K562 (cell line): ENCODE measurements at regions not wholly inside any gene's neighbourhood (a gene's known extent, or its start where the extent isn't known, plus 50 kb on each side); places are given as distances from the start of the nearest gene placed in this dataset.

ENCODE experiments used
- ATAC-seq: fragments of 200-7000 bp; cut with Tn5 transposase; 3 replicates; pipeline ENCODE4 v1.9.1; 2020; ENCODE audit warnings: moderate library complexity
- BruUV-seq: library from RNA; stranded (reverse); fragments of 400-500 nt; replicated peaks from 2 replicates; lab custom pipeline; 2021; lab: Mats Ljungman, UMichigan
- CTCF ChIA-PET: fragments of 300-600 bp; formaldehyde crosslinking; extraction: SDS; loops from one replicate; lab custom pipeline; 2021; ENCODE audit warnings: low intra/inter-chr PET ratio; lab: Yijun Ruan, JAX
- POLR2A ChIA-PET: fragments of 300-600, 350-650 bp; sonication (Branson Sonifier 250); formaldehyde crosslinking; extraction: SDS; loops from one replicate; lab custom pipeline; 2021; ENCODE audit warnings: antibody characterized with exemption, inconsistent platforms; lab: Yijun Ruan, JAX
- DNase-seq, 4 experiments: peaks; one replicate each; pipeline versions ENCODE4 v3.0.0 to v3.0.0-alpha.2; 2011 to 2018; ENCODE audit warnings: low spot score in 3 of 4, mixed read lengths in 3 of 4; ENCODE audit errors: extremely low read depth in 1 of 4
- FAIRE-seq: peaks from 2 replicates; lab custom pipeline; 2011; peaks lifted over from hg19 to GRCh38; lab: Jason Lieb, UNC
- H2AFZ ChIP-seq: 2 replicates; pipeline ENCODE4 v1.6.0; 2011; ENCODE audit warnings: low read depth, low read length, control low read depth, inconsistent platforms
- H3K27ac ChIP-seq: fragments of 200-600 bp; 3 replicates; pipeline ENCODE4 v1.8.0; 2011; ENCODE audit warnings: low read depth, mild to moderate bottlenecking, control low read depth, inconsistent platforms, low read length, moderate library complexity, mixed read lengths; ENCODE audit errors: extremely low read depth
- H3K27me3 ChIP-seq, 2 experiments: fragments of 300-600 bp in 1 of 2; 2 replicates in 1 of 2; 3 replicates in 1 of 2; pipeline versions ENCODE4 v1.6.0 to v1.8.0; 2011; ENCODE audit warnings: inconsistent platforms in 2 of 2, low read length in 2 of 2, mild to moderate bottlenecking in 1 of 2, mixed read lengths in 1 of 2, moderate library complexity in 1 of 2; ENCODE audit not compliant: control insufficient read depth in 2 of 2, insufficient read depth in 2 of 2
- H3K36me3 ChIP-seq: fragments of 300-600 bp; 3 replicates; pipeline ENCODE4 v1.8.0; 2011; ENCODE audit warnings: mild to moderate bottlenecking, low read length, inconsistent platforms; ENCODE audit not compliant: control insufficient read depth, insufficient read depth
- H3K4me1 ChIP-seq, 2 experiments: fragments of 200-600 bp in 1 of 2; replicated peaks in 1 of 2; 2 replicates in 1 of 2; 3 replicates in 1 of 2; pipeline versions ENCODE4 v1.5.1 to v1.8.0; 2011; ENCODE audit warnings: inconsistent platforms in 2 of 2, low read length in 2 of 2, mild to moderate bottlenecking in 1 of 2, mixed read lengths in 1 of 2, moderate library complexity in 1 of 2; ENCODE audit not compliant: control insufficient read depth in 2 of 2, insufficient read depth in 2 of 2
- H3K4me2 ChIP-seq: 2 replicates; pipeline ENCODE4 v1.6.1; 2011; ENCODE audit warnings: low read length, control low read depth, inconsistent platforms, mixed read lengths; ENCODE audit not compliant: insufficient read depth
- H3K4me3 ChIP-seq: fragments of 200-600 bp; sonication (generic), shearing (Covaris generic); 2 replicates; pipeline ENCODE4 v1.5.1; 2016; ENCODE audit warnings: control low read depth, inconsistent platforms
- H3K79me2 ChIP-seq: fragments of 200-600 bp; 3 replicates; pipeline ENCODE4 v1.8.0; 2011; ENCODE audit warnings: low read length, inconsistent platforms; ENCODE audit not compliant: control insufficient read depth, insufficient read depth
- H3K9ac ChIP-seq, 2 experiments: 2 replicates each; pipeline versions ENCODE4 v1.6.0 to v1.6.1; 2011; ENCODE audit warnings: low read depth in 2 of 2, low read length in 2 of 2, control low read depth in 1 of 2, inconsistent platforms in 1 of 2, mild to moderate bottlenecking in 1 of 2, mixed read lengths in 1 of 2; ENCODE audit not compliant: insufficient read depth in 1 of 2
- H3K9me1 ChIP-seq: one replicate; pipeline ENCODE4 v1.6.0; 2011; ENCODE audit warnings: inconsistent platforms, mild to moderate bottlenecking, low read length, moderate library complexity; ENCODE audit not compliant: control insufficient read depth, insufficient read depth
- H3K9me3 ChIP-seq: replicated peaks from 2 replicates; pipeline ENCODE4 v1.5.1; 2011; ENCODE audit warnings: low read depth, low read length, inconsistent platforms; ENCODE audit not compliant: control insufficient read depth, insufficient read depth
- H4K20me1 ChIP-seq: replicated peaks from 2 replicates; pipeline ENCODE4 v1.6.1; 2011; ENCODE audit warnings: low read length, inconsistent platforms, mixed read lengths; ENCODE audit not compliant: control insufficient read depth, insufficient read depth
- BCLAF1 ChIP-seq, 2 experiments: fragments of 450-650 bp in 1 of 2; IDR thresholded peaks; 2 replicates each; pipeline ENCODE4 v1.6.1; 2011 to 2017; ENCODE audit warnings: low read depth in 2 of 2, antibody characterized with exemption in 1 of 2, borderline replicate concordance in 1 of 2, low read length in 1 of 2, mild to moderate bottlenecking in 1 of 2, mixed read lengths in 1 of 2; ENCODE audit not compliant: control insufficient read depth in 1 of 2
- BDP1 ChIP-seq: IDR thresholded peaks from 3 replicates; pipeline ENCODE4 v1.6.1; 2011; ENCODE audit not compliant: insufficient read length, insufficient read depth
- CEBPB ChIP-seq: fragments of 450-650 bp; IDR thresholded peaks from 2 replicates; pipeline ENCODE4 v1.6.1; 2016; ENCODE audit warnings: missing genetic modification characterization, missing compliant biosample characterization
- HDAC2 ChIP-seq: fragments of 450-650 bp; IDR thresholded peaks from 2 replicates; pipeline ENCODE4 v1.6.1; 2016; ENCODE audit warnings: mild to moderate bottlenecking
- HMBOX1 ChIP-seq: sonication (generic); IDR thresholded peaks from 2 replicates; pipeline ENCODE4 v1.6.1; 2016
- HNRNPH1 ChIP-seq: fragments of 200-400 bp; formaldehyde crosslinking; optimal IDR thresholded peaks from 2 replicates; pipeline ENCODE3; 2017; ENCODE audit warnings: low read depth, mild to moderate bottlenecking, low read length, moderate library complexity
- KLF13 ChIP-seq: fragments of 450-650 bp; IDR thresholded peaks from 2 replicates; pipeline ENCODE4 v1.6.1; 2016; ENCODE audit warnings: missing genetic modification characterization, low read depth, mild to moderate bottlenecking, missing compliant biosample characterization, moderate library complexity, borderline replicate concordance
- MED1 ChIP-seq: sonication (generic); formaldehyde crosslinking; IDR thresholded peaks from 2 replicates; pipeline ENCODE4 v1.8.1; 2023; ENCODE audit warnings: missing genetic modification reagents, borderline replicate concordance
- ZBTB2 ChIP-seq: fragments of 450-650 bp; IDR thresholded peaks from 2 replicates; pipeline ENCODE4 v1.6.1; 2016; ENCODE audit warnings: antibody characterized with exemption
- ZNF79 ChIP-seq: fragments of 250-450 bp; sonication (Bioruptor Pico); IDR thresholded peaks from 2 replicates; pipeline ENCODE4 v1.4.0; 2020; ENCODE audit warnings: low read depth, mild to moderate bottlenecking, moderate library complexity
- WGBS: fragments of 100-300 bp; shearing (Covaris generic); methylation state at CpG from one replicate; pipeline ENCODE4 v1.1.6; 2016; ENCODE audit warnings: low coverage, mixed read lengths; ENCODE audit not compliant: insufficient coverage; ENCODE audit errors: missing lambda C conversion rate; 5-methylcytosine and 5-hydroxymethylcytosine counted together
- in situ Hi-C: fragments of 300-500 bp; cut with MboI; formaldehyde crosslinking; loops from 4 replicates; pipeline ENCODE4 v1.15.0; 2018; ENCODE audit warnings: inconsistent platforms, mixed read lengths
- intact Hi-C: fragments of 100-400 bp; cut with micrococcal nuclease; formaldehyde crosslinking; loops from 2 replicates; pipeline ENCODE4 v1.14.2; 2022

- no peak for TF ChIP-seq BCLAF1 (IDR thresholded peaks at IDR 0.05; ENCODE audit: borderline replicate concordance in 1 of 2, control insufficient read depth in 1 of 2, low read depth in 2 of 2, low read length in 1 of 2)
Observed at GRCh38 chr7:51458693-51459092, 142.1 kb upstream of the COBL start (continued).

GRCh38 chr7:51457079-51457478 lies 140.5 kb upstream of the COBL start:
- peaks cover 0 to 4% of the 10 kb centered on the region in 2 experiments; a peak in 2 of 5 replicates for H3K27me3 ChIP-seq

More at GRCh38 chr7:51457079-51457478, 140.5 kb upstream of the COBL start:
- H3K79me2 ChIP-seq = no peaks in the 10 kb centered on the region
- no peaks in the 10 kb centered on the region for H3K9me1 ChIP-seq
- H3K27ac ChIP-seq = no peak overlapping the region
- TF ChIP-seq HDAC2 (no peak), BDP1 (no peak), ZBTB2 (no peak), CEBPB (no peak), HMBOX1 (no peak), MED1 (CRISPR knock-in tag) (no peak), HNRNPH1 (no peak), KLF13 (tag) (no peak), ZNF79 (CRISPR knock-in tag) (no peak)
- DNase-seq (no peak), FAIRE-seq (no peak), ATAC-seq (no peak)
- no peak overlapping the region for H3K4me3 ChIP-seq
- H3K36me3 ChIP-seq = no peaks in the 10 kb centered on the region
- in situ Hi-C loops (no loop called here), intact Hi-C loops (no loop called here)
- H3K9me3 ChIP-seq = no peaks in the 10 kb centered on the region
- no TSS peak for BruUV-seq
- H3K4me1 ChIP-seq = no peaks in the 10 kb centered on the region
- ChIA-PET POLR2A (no interaction called here), CTCF (no interaction called here)
- no peak overlapping the region for H3K9ac ChIP-seq
- H4K20me1 ChIP-seq = no peaks in the 10 kb centered on the region
- no peak overlapping the region for H3K4me2 ChIP-seq
- no peak overlapping the region for H2AFZ ChIP-seq
- 2% methylated on average over 4 of the region's 5 CpGs for WGBS
